Body of pancreas (tissue), 4 donors: ENCODE measurements at regions not wholly inside any gene's neighbourhood (a gene's known extent, or its start where the extent isn't known, plus 50 kb on each side); places are given as distances from the start of the nearest gene placed in this dataset.

Experiments used
- ATAC-seq: fragments of 150-250 bp; one replicate; pipeline ENCODE4 v1.9.1; 2016
- DNase-seq, 4 donors: peaks; one replicate each; pipeline ENCODE4 v3.0.0-alpha.2; 2019
- H3K27ac ChIP-seq, 4 donors: fragments of 200-600 bp; sonication (generic); 1 replicate in 3 of 4; 2 replicates in 1 of 4; pipeline versions ENCODE4 v1.5.1 to v1.6.1; 2016 to 2019; ENCODE audit warnings: mild to moderate bottlenecking in 1 of 4, mixed read lengths in 1 of 4, moderate library complexity in 1 of 4
- H3K27me3 ChIP-seq, 2 donors: fragments of 200-600 bp; sonication (generic); one replicate each; pipeline ENCODE4 v1.6.0; 2016; ENCODE audit warnings: mild to moderate bottlenecking in 1 of 2
- H3K36me3 ChIP-seq, 2 donors: fragments of 200-600 bp; sonication (generic); replicated peaks in 1 of 2; 2 replicates each; pipeline ENCODE4 v1.5.1; 2016; ENCODE audit warnings: low read depth in 2 of 2; ENCODE audit not compliant: insufficient read depth in 1 of 2
- H3K4me1 ChIP-seq: fragments of 200-600 bp; sonication (generic); one replicate; pipeline ENCODE4 v1.6.0; 2016
- H3K4me3 ChIP-seq, 2 donors: fragments of 200-600 bp; sonication (generic); 1 replicate in 1 of 2; 2 replicates in 1 of 2; pipeline ENCODE4 v1.5.1; 2016 to 2019
- H3K9me3 ChIP-seq, 3 donors: fragments of 200-600 bp; sonication (generic); 1 replicate in 2 of 3; 2 replicates in 1 of 3; pipeline ENCODE4 v1.5.1; 2016
- POLR2A ChIP-seq, 3 donors: fragments of 450-650 bp; IDR thresholded peaks; one replicate each; pipeline ENCODE4 v1.6.1; 2016; ENCODE audit warnings: antibody characterized with exemption in 3 of 3, mild to moderate bottlenecking in 2 of 3
- WGBS, 2 donors: methylation state at CpG; one replicate each; pipeline ENCODE4 v1.1.5; 2017; 5-methylcytosine and 5-hydroxymethylcytosine counted together
- intact Hi-C: fragments of 100-400 bp; cut with DNase I; formaldehyde crosslinking; loops from one replicate; pipeline ENCODE4 v1.15.1; 2023
- TF ChIP-seq, protein P1 (sequence below), 7 experiments: fragments of 450-650 bp in 4 of 7; fragments of 200-600 bp in 3 of 7; sonication (generic) in 3 of 7; IDR thresholded peaks; one replicate each; pipeline ENCODE4 v1.5.1; 2016 to 2019; ENCODE audit warnings: antibody characterized with exemption in 7 of 7

DNA sequence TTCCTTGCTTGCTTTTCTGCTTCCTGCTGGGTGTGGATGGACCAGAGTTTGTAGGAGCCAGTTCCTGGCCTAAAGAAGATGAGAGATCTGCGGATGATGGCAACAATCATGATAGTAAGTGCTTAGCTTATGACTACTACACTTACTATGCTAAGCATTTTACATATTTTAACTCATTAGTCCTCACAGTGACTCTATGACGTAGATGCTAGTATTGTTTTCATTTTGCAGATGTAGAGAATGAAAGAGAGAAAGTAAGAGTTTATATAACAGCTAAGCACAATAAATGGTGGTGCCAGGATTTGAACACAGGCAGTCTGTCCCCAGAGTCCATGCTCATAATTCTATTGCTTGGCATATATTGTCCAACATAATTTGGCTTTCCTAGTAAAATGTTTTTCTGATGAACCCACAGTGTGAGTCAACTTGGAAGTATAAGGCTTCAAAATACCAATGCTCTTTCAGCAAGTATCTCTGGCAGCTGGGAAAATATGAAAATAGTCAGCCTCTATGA is 363.2 kb upstream of the DDHD1 start:
- H3K36me3 ChIP-seq: no peaks in the 10 kb centered on the region
- ATAC-seq (no peak), DNase-seq (no peak)
- H3K9me3 ChIP-seq: no peaks in the 10 kb centered on the region
- H3K4me3 ChIP-seq: no peak overlapping the region
- no peak for TF ChIP-seq POLR2A (IDR thresholded peaks at IDR 0.05)
- TF ChIP-seq, protein P1, sequence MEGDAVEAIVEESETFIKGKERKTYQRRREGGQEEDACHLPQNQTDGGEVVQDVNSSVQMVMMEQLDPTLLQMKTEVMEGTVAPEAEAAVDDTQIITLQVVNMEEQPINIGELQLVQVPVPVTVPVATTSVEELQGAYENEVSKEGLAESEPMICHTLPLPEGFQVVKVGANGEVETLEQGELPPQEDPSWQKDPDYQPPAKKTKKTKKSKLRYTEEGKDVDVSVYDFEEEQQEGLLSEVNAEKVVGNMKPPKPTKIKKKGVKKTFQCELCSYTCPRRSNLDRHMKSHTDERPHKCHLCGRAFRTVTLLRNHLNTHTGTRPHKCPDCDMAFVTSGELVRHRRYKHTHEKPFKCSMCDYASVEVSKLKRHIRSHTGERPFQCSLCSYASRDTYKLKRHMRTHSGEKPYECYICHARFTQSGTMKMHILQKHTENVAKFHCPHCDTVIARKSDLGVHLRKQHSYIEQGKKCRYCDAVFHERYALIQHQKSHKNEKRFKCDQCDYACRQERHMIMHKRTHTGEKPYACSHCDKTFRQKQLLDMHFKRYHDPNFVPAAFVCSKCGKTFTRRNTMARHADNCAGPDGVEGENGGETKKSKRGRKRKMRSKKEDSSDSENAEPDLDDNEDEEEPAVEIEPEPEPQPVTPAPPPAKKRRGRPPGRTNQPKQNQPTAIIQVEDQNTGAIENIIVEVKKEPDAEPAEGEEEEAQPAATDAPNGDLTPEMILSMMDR (IDR thresholded peaks at IDR 0.05): no peak
- intact Hi-C loops: no loop called here
- no peaks in the 10 kb centered on the region for H3K4me1 ChIP-seq
- 76 to 78% methylated on average over 2 of the region's 2 CpGs for WGBS, 2 donors
- H3K27ac ChIP-seq: no peak overlapping the region
- H3K27me3 ChIP-seq: no peaks in the 10 kb centered on the region

DNA sequence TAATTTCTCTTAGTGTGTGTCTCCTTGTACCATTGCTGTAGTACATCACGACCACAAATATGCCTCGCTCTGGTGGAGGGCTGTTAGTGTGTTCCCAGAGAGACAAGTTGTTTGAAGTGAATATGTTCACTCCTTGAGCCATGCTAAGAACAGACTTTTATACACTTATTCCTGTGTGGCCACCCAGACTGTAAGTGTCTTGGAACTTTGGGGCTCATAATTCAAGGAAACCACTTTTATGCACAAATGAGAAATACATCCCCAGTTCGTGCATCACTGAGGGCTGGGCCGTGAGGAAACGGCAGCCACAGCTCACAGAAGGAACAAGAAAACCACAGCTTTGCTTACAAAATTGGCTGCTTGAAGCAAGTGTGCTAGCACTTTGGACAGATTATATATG is 362.2 kb upstream of the DDHD1 start:
- ATAC-seq: no peak
- DNase-seq: no peak

DNA sequence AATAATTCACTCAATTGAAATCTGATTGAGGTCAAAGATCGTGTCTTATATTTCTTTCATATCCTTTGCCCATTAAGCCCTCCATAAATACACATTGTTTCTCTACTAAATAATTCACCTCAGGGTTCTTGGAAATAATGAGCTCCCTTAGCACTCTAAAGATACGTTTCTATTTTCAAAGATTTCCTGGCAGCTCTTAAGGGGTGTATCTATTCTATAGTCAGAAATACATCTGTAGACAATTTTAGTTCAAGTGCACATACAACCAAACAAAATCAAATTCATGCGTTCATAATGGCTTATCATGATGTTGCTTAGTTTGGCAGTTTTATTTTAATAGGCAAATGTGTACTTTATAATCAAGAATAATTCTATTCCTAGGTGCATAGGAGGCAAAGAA is 361.1 kb upstream of the DDHD1 start:
- intact Hi-C loops: no loop called here
- H3K27ac ChIP-seq: no peak overlapping the region
- ATAC-seq: no peak
- WGBS, 2 donors: 75 to 78% methylated on average over 3 of the region's 3 CpGs
- H3K4me1 ChIP-seq: no peaks in the 10 kb centered on the region
- no peaks in the 10 kb centered on the region for H3K27me3 ChIP-seq
- TF ChIP-seq, protein P1 (IDR thresholded peaks at IDR 0.05): no peak
- no peak for TF ChIP-seq POLR2A (IDR thresholded peaks at IDR 0.05)
- no peak for DNase-seq
- no peaks in the 10 kb centered on the region for H3K36me3 ChIP-seq
- no peaks in the 10 kb centered on the region for H3K9me3 ChIP-seq
- no peak overlapping the region for H3K4me3 ChIP-seq

More for the DNA sequence above, 362.2 kb upstream of the DDHD1 start:
- no peaks in the 10 kb centered on the region for H3K4me1 ChIP-seq
- H3K27ac ChIP-seq: no peak overlapping the region
- no peaks in the 10 kb centered on the region for H3K36me3 ChIP-seq
- no peak overlapping the region for H3K4me3 ChIP-seq
- TF ChIP-seq, protein P1 (IDR thresholded peaks at IDR 0.05): no peak
- no peak for TF ChIP-seq POLR2A (IDR thresholded peaks at IDR 0.05)
- 51 to 66% methylated on average over 5 of the region's 5 CpGs for WGBS, 2 donors
- intact Hi-C loops: no loop called here
- no peaks in the 10 kb centered on the region for H3K27me3 ChIP-seq
- no peaks in the 10 kb centered on the region for H3K9me3 ChIP-seq

DNA sequence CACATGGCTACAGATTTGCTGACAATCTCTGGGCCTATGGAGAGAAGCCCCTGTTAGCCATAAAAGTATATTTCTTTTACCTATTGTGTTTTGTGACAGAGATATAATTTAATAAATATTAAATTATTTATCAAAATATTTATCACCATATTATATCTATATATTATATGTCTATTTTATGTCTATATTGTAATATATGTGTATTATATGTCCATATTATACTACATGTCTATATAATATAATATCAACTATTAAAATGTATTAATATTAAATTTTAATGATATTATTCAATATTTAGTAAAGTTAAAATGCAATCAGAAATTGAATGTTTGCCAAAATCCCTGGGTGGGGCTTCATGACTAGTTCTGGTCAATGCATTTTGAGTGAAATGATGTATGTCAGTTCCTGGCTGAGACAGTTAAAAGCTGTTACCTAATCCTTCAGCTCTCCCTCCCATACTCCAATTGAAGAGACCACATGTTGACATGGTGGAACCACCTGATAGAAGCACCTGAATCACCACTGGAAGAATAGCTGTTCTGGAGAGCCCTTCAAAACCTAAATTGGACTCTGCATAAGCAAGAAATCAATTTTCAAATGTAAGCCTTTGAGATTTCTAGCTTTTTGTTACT is 357.3 kb upstream of the DDHD1 start:
- no peak for TF ChIP-seq POLR2A (IDR thresholded peaks at IDR 0.05)
- TF ChIP-seq, protein P1 (IDR thresholded peaks at IDR 0.05): no peak
- ATAC-seq: no peak
- intact Hi-C loops: no loop called here
- no peak overlapping the region for H3K4me3 ChIP-seq
- no peaks in the 10 kb centered on the region for H3K27me3 ChIP-seq
- H3K27ac ChIP-seq: no peak overlapping the region
- H3K36me3 ChIP-seq: no peaks in the 10 kb centered on the region
- no peak for DNase-seq
- no peaks in the 10 kb centered on the region for H3K4me1 ChIP-seq
- no peaks in the 10 kb centered on the region for H3K9me3 ChIP-seq
